ENCODE measurements at regions not wholly inside any gene's neighbourhood (a gene's known extent, or its start where the extent isn't known, plus 50 kb on each side); places are given as distances from the start of the nearest gene placed in this dataset.

GRCh38 chr9:73565026-73565425 lies 413.4 kb downstream of the ANXA1 start:
- TF ChIP-seq CTCF (IDR thresholded peaks at IDR 0.05 in 4 of 5, conservative IDR thresholded peaks at IDR 0.05 in 1 of 5) (no peak), POLR2A (IDR thresholded peaks at IDR 0.05) (no peak)

Data from gastrocnemius medialis (tissue), 4 donors.